ENCODE measurements at regions not wholly inside any gene's neighbourhood (a gene's known extent, or its start where the extent isn't known, plus 50 kb on each side); places are given as distances from the start of the nearest gene placed in this dataset.
"Not testable (repeated sequence)": the region's sequence is repeated elsewhere in the genome, so short reads cannot be mapped to it uniquely, and the experiment has no call there.

DNA sequence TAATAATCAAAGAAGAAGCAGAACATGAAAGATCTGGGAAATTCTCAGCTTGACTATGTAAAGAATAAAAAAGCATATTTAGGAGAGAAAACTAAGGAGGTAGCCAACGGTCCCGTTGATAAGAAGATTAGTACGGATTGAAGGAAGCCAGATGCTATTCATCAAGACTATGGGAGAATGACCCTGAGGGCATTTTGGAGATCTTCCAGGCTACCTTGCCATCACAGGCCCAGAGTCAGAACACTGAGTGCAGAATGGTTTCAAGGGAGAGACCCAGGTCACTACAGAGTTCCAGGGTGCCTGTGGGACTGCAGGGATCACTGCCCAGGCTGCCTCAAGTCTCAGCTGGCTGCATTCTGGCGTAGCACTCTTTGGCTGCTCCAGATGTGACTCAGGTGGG is 752.9 kb upstream of the ARPP21 start:
- Mint-ChIP-seq H3K4me1 (no peaks in the 10 kb centered on the region), H3K4me3 (no peak overlapping the region)
- CTCF ChIA-PET: no interaction called here

DNA sequence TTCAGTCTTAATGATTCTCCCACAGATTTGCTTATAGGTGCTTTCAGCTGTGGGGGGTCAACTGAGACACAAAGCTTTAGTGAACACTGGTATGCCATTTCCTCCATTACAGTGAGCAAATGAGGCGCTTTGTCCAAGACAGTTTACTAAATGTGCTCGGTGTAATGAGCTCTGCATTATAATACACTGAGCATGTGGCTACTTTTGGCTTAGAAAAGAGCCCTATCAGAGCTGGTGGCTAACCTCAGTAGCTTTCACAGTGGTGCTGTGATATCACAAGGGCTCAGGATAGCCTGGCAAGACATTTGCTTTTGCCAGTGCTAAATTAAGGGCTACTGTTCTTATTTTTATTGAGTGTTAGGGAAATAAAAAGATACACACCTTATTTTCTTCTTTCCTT is 749.7 kb upstream of the ARPP21 start:
- DNase-seq (no peak), ATAC-seq (ENCODE audit: low read depth) (no peak)
- Mint-ChIP-seq H3K27me3 (no peaks in the 10 kb centered on the region), H3K36me3 (ENCODE audit: low read depth) (no peaks in the 10 kb centered on the region), H3K27ac (no peak overlapping the region), H3K4me3 (no peak overlapping the region), H3K4me1 (no peaks in the 10 kb centered on the region), H3K9me3 (no peaks in the 10 kb centered on the region)
- intact Hi-C loops (cut with micrococcal nuclease): loop anchor here (10.0 kb wide), 1 partner anchor 1015 kb away; no protein-coding TSS in a partner anchor
- CTCF ChIA-PET: no interaction called here
- TF ChIP-seq, protein P1, sequence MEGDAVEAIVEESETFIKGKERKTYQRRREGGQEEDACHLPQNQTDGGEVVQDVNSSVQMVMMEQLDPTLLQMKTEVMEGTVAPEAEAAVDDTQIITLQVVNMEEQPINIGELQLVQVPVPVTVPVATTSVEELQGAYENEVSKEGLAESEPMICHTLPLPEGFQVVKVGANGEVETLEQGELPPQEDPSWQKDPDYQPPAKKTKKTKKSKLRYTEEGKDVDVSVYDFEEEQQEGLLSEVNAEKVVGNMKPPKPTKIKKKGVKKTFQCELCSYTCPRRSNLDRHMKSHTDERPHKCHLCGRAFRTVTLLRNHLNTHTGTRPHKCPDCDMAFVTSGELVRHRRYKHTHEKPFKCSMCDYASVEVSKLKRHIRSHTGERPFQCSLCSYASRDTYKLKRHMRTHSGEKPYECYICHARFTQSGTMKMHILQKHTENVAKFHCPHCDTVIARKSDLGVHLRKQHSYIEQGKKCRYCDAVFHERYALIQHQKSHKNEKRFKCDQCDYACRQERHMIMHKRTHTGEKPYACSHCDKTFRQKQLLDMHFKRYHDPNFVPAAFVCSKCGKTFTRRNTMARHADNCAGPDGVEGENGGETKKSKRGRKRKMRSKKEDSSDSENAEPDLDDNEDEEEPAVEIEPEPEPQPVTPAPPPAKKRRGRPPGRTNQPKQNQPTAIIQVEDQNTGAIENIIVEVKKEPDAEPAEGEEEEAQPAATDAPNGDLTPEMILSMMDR (IDR thresholded peaks at IDR 0.05): no peak
- POLR2A ChIA-PET: no interaction called here

More for the DNA sequence above, 752.9 kb upstream of the ARPP21 start:
- H3K9me3 Mint-ChIP-seq: no peaks in the 10 kb centered on the region
- H3K36me3 Mint-ChIP-seq (ENCODE audit: low read depth): no peaks in the 10 kb centered on the region
- DNase-seq (no peak), ATAC-seq (ENCODE audit: low read depth) (no peak)
- no peak overlapping the region for H3K27ac Mint-ChIP-seq
- intact Hi-C loops (cut with micrococcal nuclease): loop anchor here (10.0 kb wide), 1 partner anchor 1018 kb away; no protein-coding TSS in a partner anchor
- POLR2A ChIA-PET: no interaction called here
- TF ChIP-seq, protein P1 (IDR thresholded peaks at IDR 0.05): no peak
- H3K27me3 Mint-ChIP-seq: no peaks in the 10 kb centered on the region

DNA sequence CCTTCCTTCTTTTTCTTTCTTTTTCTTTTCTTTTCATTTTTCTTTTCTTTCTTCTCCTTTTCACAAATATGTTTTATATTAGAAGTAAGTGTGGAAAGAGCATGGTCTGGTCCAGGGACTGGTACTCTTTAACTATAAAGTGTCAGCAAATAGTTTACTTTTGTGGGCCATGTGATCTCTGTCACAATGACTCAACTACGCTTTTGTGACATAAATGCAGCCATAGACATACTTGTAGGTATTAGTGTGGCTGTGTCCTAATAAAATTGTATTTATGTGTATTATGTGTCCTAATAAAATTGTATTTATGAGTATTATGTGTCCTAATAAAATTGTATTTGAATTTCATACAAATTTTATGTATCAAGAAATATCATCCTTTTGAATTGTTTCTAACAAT is 749.1 kb upstream of the ARPP21 start:
- Mint-ChIP-seq H3K36me3 (ENCODE audit: low read depth) (no peaks in the 10 kb centered on the region), H3K9me3 (no peaks in the 10 kb centered on the region), H3K4me1 (no peaks in the 10 kb centered on the region), H3K27me3 (no peaks in the 10 kb centered on the region), H3K27ac (no peak overlapping the region), H3K4me3 (no peak overlapping the region)
- ATAC-seq (ENCODE audit: low read depth) (no peak), DNase-seq (no peak)
- TF ChIP-seq, protein P1 (IDR thresholded peaks at IDR 0.05): no peak
- CTCF ChIA-PET: no interaction called here
- intact Hi-C loops (cut with micrococcal nuclease): no loop called here
- POLR2A ChIA-PET: no interaction called here

DNA sequence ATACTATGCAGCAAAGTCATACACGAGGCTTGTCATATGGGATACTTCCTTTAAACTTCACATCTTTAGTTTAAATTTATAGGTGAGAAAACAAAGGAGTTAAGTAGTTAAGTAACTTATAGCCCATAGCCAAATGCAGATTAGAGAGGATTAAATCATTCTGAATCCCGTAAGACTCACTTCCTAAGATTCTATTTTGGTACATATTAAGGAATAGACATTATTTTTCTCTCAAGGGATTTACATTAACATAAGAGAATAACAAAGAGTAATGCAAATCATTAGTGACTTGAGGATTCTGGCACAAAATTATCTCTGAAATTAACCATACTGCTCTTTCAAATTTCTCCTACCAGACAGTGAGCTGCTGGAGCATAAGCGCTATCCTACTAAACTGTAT is 747.4 kb upstream of the ARPP21 start:
- POLR2A ChIA-PET: no interaction called here
- Mint-ChIP-seq H3K36me3 (ENCODE audit: low read depth) (no peaks in the 10 kb centered on the region), H3K27ac (no peak overlapping the region), H3K9me3 (no peaks in the 10 kb centered on the region), H3K4me1 (no peaks in the 10 kb centered on the region), H3K4me3 (no peak overlapping the region), H3K27me3 (no peaks in the 10 kb centered on the region)
- ATAC-seq (ENCODE audit: low read depth): no peak
- TF ChIP-seq, protein P1 (IDR thresholded peaks at IDR 0.05): no peak
- DNase-seq: no peak
- CTCF ChIA-PET: no interaction called here
- intact Hi-C loops (cut with micrococcal nuclease): no loop called here

DNA sequence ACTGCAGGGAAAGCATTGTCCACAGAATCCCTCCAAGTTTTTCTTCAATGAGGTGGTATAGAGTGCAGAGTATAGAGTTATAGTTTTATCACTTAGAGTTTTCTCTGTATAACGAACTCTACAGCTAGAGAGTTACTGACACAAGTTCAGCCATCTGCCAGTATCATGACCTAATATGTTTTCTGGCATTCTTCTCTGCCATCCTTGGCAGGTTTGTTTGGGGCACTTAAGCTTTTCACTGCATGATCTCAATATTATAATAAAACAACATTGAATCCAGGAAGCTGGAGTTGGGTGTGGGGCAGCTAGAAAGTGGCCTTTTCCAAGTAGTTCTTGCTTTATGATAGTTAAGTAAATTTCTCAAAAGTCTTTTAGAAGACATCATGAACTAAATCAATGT is 743.5 kb upstream of the ARPP21 start:
- Mint-ChIP-seq H3K27ac (no peak overlapping the region), H3K36me3 (ENCODE audit: low read depth) (no peaks in the 10 kb centered on the region), H3K9me3 (no peaks in the 10 kb centered on the region), H3K4me3 (no peak overlapping the region), H3K4me1 (no peaks in the 10 kb centered on the region), H3K27me3 (no peaks in the 10 kb centered on the region)
- TF ChIP-seq, protein P1 (IDR thresholded peaks at IDR 0.05): no peak
- DNase-seq (no peak), ATAC-seq (ENCODE audit: low read depth) (no peak)
- intact Hi-C loops (cut with micrococcal nuclease): no loop called here
- POLR2A ChIA-PET: no interaction called here
- CTCF ChIA-PET: no interaction called here

DNA sequence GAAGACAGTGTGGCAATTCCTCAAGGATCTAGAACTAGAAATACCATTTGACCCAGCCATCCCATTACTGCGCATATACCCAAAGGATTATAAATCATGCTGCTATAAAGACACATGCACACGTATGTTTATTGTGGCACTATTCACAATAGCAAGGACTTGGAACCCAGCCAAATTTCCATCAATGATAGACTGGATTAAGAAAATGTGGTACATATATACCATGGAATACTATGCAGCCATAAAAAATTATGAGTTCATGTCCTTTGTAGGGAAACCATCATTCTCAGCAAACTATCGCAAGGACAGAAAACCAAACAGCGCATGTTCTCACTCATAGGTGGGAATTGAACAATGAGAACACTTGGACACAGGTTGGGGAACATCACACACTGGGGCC is 729.6 kb upstream of the ARPP21 start:
- DNase-seq; H3K27me3 Mint-ChIP-seq; POLR2A ChIA-PET; H3K36me3 Mint-ChIP-seq (ENCODE audit: low read depth); H3K4me3 Mint-ChIP-seq; H3K9me3 Mint-ChIP-seq; CTCF ChIA-PET; ATAC-seq (ENCODE audit: low read depth); intact Hi-C loops (cut with micrococcal nuclease); H3K4me1 Mint-ChIP-seq; H3K27ac Mint-ChIP-seq: not testable (repeated sequence)

Data from activated B cell treated with CpG ODN at 0.5 μM for 24 hours (primary cell).